Bronchial epithelial cell (primary cell): ENCODE measurements at regions not wholly inside any gene's neighbourhood (a gene's known extent, or its start where the extent isn't known, plus 50 kb on each side); places are given as distances from the start of the nearest gene placed in this dataset.
"Not testable (repeated sequence)": the region's sequence is repeated elsewhere in the genome, so short reads cannot be mapped to it uniquely, and the experiment has no call there.

Experiments used
- DNase-seq: peaks from one replicate; pipeline ENCODE4 v3.0.0-alpha.2; 2010; ENCODE audit warnings: low read depth
- FAIRE-seq: peaks from 2 replicates; lab custom pipeline; 2011; peaks lifted over from hg19 to GRCh38; lab: Jason Lieb, UNC
- H3K27me3 ChIP-seq: 2 replicates; pipeline ENCODE4 v1.5.1; 2011; ENCODE audit warnings: low read length; ENCODE audit not compliant: control insufficient read depth, insufficient read depth
- H3K36me3 ChIP-seq: 2 replicates; pipeline ENCODE4 v1.5.1; 2011; ENCODE audit warnings: low read length; ENCODE audit not compliant: control insufficient read depth, insufficient read depth
- H3K4me3 ChIP-seq: 2 replicates; pipeline ENCODE4 v1.5.1; 2011; ENCODE audit warnings: mild to moderate bottlenecking, low read depth, low read length, control low read depth
- TF ChIP-seq, protein P1 (sequence below): IDR thresholded peaks from 2 replicates; pipeline ENCODE4 v1.5.1; 2011; ENCODE audit warnings: mild to moderate bottlenecking, moderate library complexity, low read length, control low read depth, inconsistent platforms; ENCODE audit not compliant: insufficient read depth, severe bottlenecking

DNA sequence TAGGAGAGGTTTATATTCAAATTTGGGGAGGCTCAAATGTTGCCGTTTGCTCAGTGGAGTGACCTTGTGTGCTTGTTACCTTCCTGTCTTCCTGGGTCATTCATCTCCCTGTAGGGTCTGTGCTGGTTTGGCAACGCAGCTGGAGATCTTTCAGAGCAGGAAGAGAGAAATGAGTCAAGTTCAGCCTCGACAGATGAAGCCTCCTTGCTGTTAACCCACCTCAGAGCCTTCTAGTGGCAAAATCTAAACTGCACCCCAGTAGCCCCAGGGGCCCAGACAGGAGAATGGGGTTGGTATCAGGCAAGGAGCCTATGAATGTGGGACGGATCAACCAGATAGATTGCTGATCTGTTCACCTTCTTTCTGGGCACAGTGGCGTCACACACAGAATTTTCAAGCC, 999.3 kb downstream of the VRK1 start:
- Histone ChIP-seq H3K36me3 (no peaks in the 10 kb centered on the region), H3K4me3 (no peak overlapping the region), H3K27me3 (peaks cover 2% of the 10 kb centered on the region)
- FAIRE-seq (peak; percentile 28), DNase-seq (no peak)
- TF ChIP-seq, protein P1, sequence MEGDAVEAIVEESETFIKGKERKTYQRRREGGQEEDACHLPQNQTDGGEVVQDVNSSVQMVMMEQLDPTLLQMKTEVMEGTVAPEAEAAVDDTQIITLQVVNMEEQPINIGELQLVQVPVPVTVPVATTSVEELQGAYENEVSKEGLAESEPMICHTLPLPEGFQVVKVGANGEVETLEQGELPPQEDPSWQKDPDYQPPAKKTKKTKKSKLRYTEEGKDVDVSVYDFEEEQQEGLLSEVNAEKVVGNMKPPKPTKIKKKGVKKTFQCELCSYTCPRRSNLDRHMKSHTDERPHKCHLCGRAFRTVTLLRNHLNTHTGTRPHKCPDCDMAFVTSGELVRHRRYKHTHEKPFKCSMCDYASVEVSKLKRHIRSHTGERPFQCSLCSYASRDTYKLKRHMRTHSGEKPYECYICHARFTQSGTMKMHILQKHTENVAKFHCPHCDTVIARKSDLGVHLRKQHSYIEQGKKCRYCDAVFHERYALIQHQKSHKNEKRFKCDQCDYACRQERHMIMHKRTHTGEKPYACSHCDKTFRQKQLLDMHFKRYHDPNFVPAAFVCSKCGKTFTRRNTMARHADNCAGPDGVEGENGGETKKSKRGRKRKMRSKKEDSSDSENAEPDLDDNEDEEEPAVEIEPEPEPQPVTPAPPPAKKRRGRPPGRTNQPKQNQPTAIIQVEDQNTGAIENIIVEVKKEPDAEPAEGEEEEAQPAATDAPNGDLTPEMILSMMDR: no peak

DNA sequence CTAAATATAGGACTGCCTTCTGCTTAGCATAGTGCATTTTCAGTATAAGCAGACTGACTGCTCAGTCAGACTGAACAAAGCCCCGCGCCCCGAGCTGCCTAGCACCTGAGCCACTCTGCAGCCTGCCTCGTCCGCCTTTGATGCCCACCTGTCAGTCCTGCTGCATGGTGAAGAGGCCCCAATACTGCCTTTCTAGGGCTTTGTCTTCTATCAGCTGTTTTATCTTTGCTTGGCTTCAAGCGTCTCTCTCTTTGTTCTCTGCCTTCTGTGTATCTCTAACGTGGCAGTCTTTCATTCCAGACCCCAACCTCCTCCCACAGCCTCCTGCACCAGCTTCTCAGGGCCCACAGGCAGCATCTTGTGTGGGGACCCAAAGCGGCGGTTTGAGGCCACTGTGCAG, 1001.0 kb downstream of the VRK1 start:
- H3K27me3 ChIP-seq: peaks cover 2% of the 10 kb centered on the region
- no peak for DNase-seq
- no peak overlapping the region for H3K4me3 ChIP-seq
- TF ChIP-seq, protein P1: no peak
- FAIRE-seq: no peak
- H3K36me3 ChIP-seq: no peaks in the 10 kb centered on the region

DNA sequence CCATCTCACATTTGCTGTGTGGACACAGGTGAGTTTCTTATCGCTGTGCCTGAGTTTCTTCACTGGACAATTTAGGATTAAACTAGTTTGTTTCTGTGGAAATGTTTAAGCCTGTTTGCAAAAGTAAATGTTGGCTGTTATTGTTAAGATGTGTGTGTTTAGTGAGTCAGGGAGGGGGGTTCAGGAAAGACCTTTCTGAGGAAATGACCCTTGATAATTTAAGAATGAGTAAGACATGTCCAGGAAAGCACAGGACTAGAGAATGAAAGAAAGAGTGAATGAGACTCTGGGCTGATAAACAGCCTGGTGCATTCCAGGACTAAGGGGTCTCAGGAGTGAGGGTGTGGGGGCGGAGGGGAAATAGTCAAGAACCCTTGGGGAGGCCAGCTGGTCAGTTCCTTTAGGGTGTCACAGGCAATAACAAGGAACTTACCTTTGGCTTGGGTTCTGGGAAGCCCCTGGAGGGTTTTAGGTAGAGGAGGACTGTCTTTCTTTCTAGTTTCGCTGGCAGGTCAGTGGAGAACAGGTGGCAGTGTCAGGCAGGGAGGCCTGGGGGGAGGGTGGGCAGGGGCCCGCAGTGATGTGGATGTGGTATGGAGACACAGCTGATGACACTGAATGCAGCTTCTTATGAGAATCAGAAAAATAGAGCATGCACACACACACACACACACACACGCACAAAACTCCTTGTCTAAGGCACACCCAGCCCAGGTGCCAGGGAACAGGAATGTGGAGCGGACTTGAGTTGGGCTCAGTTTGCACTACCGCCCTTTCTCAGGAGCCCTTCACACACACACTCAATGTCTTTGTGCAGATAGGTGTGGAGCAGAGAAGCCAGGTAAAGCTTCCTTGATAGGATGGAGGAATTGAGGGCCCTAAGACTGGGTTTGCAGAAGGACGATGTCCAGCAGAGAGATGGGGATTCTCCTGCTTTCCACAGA, 1005.5 kb downstream of the VRK1 start:
- FAIRE-seq: no peak
- no peaks in the 10 kb centered on the region for H3K36me3 ChIP-seq
- TF ChIP-seq, protein P1: no peak

DNA sequence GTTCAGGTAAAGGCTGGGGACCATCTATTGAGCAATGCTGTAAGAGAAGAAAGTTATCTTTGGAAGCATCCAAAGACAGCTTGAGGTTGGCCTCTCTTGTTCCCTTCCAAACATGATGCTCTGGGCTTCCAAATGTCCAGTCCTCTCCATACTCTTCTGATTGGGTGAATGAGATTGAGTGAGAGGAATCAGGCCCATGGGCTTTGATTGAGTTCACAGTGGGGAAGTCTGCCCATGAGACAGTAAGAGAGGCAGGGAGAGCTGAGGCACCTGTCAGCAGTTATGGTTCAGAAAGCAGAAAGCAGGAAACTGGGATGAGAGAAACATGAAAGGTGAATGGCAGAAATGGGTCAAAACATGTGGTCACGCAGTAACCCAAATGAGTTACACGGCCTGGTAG, 1006.9 kb downstream of the VRK1 start:
- Histone ChIP-seq H3K4me3 (no peak overlapping the region), H3K27me3 (no peaks in the 10 kb centered on the region), H3K36me3 (no peaks in the 10 kb centered on the region)
- FAIRE-seq (no peak), DNase-seq (no peak)
- TF ChIP-seq, protein P1: no peak

More for the DNA sequence above, 1005.5 kb downstream of the VRK1 start:
- no peak overlapping the region for H3K4me3 ChIP-seq
- peak; percentile 74 for DNase-seq
- peaks cover under 1% of the 10 kb centered on the region for H3K27me3 ChIP-seq

DNA sequence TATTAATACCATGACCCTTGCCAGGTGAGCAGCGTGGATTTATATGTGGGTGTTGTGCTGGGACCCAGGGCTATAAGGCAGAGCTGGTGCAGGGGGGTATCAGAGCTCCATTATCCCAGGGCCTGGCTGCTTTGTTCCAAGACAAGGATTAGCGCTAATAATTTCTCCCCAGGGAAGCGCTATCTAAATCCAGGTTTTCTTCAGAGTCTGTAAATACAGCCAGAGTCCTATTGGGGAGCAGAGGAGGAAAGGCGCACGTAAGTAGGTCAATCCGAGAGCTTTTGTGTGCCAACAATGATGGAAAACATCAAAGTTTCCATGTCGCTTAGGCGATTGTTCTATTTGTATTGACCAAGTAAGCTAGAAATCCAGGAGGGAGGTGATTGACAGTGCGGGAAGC, 1009.7 kb downstream of the VRK1 start:
- H3K4me3 ChIP-seq: no peak overlapping the region
- H3K36me3 ChIP-seq: no peaks in the 10 kb centered on the region
- DNase-seq (no peak), FAIRE-seq (no peak)
- H3K27me3 ChIP-seq: no peaks in the 10 kb centered on the region
- TF ChIP-seq, protein P1: no peak

DNA sequence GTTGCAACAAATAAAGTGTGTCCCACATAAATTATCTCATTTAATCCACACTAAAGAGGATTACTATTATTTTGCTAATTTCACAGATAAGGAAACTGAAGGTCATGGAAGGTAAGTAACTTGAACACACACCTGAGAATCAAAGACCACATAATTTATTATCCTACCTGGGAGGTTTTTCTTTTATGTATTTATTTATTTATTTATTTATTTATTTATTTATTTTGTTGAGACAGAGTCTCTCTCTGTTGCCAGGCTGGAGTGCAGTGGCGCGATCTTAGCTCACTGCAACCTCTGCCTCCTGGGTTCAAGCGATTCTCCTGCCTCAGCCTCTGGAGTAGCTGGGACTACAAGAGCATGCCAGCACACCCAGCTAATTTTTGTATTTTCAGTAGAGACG, 1011.4 kb downstream of the VRK1 start:
- not testable (repeated sequence) for H3K27me3 ChIP-seq, H3K4me3 ChIP-seq, DNase-seq, FAIRE-seq, H3K36me3 ChIP-seq
